DMS79 treated with DMSO at 0.1 percent for 48 hours (cell line): ENCODE measurements at regions not wholly inside any gene's neighbourhood (a gene's known extent, or its start where the extent isn't known, plus 50 kb on each side); places are given as distances from the start of the nearest gene placed in this dataset.
"Not testable (repeated sequence)": the region's sequence is repeated elsewhere in the genome, so short reads cannot be mapped to it uniquely, and the experiment has no call there.

ENCODE experiments used
- DNase-seq: peaks from one replicate; lab custom pipeline; 2025; lab: John Stamatoyannopoulos, UW

GRCh38 chr5:163162645-163163044 is 274.8 kb upstream of the CCNG1 start:
- DNase-seq, result no peak

GRCh38 chr5:163163858-163164257 is 273.5 kb upstream of the CCNG1 start:
- no peak for DNase-seq

- DNase-seq, result no peak
Measured at GRCh38 chr5:163165277-163165676, 272.1 kb upstream of the CCNG1 start.

- DNase-seq, result not testable (repeated sequence)
Measured at GRCh38 chr5:163170161-163170560, 267.2 kb upstream of the CCNG1 start.

- no peak for DNase-seq
Measured at GRCh38 chr5:163172540-163173338, 264.7 kb upstream of the CCNG1 start.

- no peak for DNase-seq
Measured at GRCh38 chr5:163177971-163178370, 259.4 kb upstream of the CCNG1 start.

- DNase-seq, result no peak
Measured at GRCh38 chr5:163185315-163185714, 252.1 kb upstream of the CCNG1 start.

- DNase-seq, result no peak
Measured at GRCh38 chr5:163189023-163189553, 248.3 kb upstream of the CCNG1 start.

GRCh38 chr5:163190283-163190682 is 247.1 kb upstream of the CCNG1 start:
- no peak for DNase-seq

- DNase-seq, result no peak
Measured at GRCh38 chr5:163190784-163191183, 246.6 kb upstream of the CCNG1 start.

GRCh38 chr5:163193886-163194285 is 243.5 kb upstream of the CCNG1 start:
- DNase-seq, result no peak

- DNase-seq, result no peak
Measured at GRCh38 chr5:163205645-163206044, 231.8 kb upstream of the CCNG1 start.

- no peak for DNase-seq
Measured at GRCh38 chr5:163221581-163221980, 215.8 kb upstream of the CCNG1 start.

GRCh38 chr5:163222982-163223381 is 214.4 kb upstream of the CCNG1 start:
- DNase-seq, result no peak

- no peak for DNase-seq
Measured at GRCh38 chr5:163244445-163244987, 192.9 kb upstream of the CCNG1 start.

- no peak for DNase-seq
Measured at GRCh38 chr5:163245584-163245983, 191.8 kb upstream of the CCNG1 start.

GRCh38 chr5:163248333-163248732 is 189.1 kb upstream of the CCNG1 start:
- no peak for DNase-seq

- DNase-seq, result no peak
Measured at GRCh38 chr5:163248871-163249270, 188.5 kb upstream of the CCNG1 start.

GRCh38 chr5:163252950-163253349 is 184.4 kb upstream of the CCNG1 start:
- DNase-seq, result no peak

- no peak for DNase-seq
Measured at GRCh38 chr5:163259495-163259894, 177.9 kb upstream of the CCNG1 start.

GRCh38 chr5:163260471-163260870 is 176.9 kb upstream of the CCNG1 start:
- DNase-seq, result no peak

- DNase-seq, result no peak
Measured at GRCh38 chr5:163260961-163261360, 176.4 kb upstream of the CCNG1 start.

GRCh38 chr5:163261647-163262269 is 175.6 kb upstream of the CCNG1 start:
- DNase-seq, result no peak
